ENCODE measurements at regions not wholly inside any gene's neighbourhood (a gene's known extent, or its start where the extent isn't known, plus 50 kb on each side); places are given as distances from the start of the nearest gene placed in this dataset.

DNA sequence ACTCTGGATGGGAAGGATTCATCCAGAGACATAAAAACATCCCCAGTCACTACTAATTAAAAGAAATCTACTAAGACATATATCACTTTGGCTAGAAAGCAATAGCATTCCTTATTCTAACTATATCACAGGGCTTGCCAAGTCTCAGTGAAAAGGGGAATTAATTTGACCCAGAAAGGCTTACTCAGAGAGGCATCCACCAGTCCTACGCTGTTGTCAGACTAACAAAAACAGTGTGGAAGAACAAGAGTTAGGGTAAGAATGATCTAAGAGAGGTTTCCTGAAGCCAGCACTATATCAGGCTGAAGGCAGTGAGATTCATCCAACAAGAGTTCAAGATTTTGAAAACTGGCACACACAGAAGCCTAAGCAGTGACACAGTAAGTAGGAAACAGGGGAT is 126.1 kb downstream of the GDAP2 start:
- no peak for DNase-seq (ENCODE audit: low spot score)

DNA sequence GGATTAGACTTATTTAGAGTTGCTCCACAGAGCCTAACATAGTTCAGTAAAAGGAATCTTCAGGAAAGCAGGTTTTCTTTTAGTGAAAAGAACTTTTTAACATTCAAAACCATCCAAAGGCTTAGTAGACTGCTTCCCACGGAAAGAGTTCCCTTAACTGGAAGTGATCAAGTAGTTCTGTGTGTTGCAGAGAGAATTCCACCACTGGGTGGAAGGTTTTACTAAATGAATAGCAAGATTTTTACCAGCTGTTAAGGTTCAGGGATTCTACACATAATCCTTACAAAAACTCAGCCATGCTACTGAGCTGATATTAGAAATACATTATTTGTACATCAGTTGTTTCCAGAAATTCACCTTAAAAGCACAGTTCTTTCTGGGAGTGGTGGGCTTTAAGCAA is 119.7 kb downstream of the GDAP2 start:
- DNase-seq (ENCODE audit: low spot score), result no peak

DNA sequence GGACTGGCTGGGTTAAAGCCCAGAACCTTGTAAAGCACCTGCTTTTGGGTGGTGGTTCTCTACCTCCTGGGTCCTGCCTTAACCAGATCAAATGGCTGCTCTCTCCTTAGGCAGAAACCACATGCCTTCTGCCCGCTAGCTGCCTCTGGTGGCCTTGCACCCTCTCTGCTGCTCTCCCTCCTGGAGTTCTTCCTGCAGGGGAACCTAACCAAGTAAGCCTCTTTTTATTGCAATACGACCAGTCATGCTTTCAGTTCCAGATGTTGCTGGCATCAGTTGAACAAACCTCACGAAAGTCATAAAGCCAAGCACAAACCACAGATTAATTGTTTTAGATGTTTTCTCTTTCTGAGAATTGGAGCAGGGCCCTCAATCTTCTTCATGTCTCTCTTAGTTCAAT is 118.9 kb downstream of the GDAP2 start:
- no peak for DNase-seq (ENCODE audit: low spot score)

DNA sequence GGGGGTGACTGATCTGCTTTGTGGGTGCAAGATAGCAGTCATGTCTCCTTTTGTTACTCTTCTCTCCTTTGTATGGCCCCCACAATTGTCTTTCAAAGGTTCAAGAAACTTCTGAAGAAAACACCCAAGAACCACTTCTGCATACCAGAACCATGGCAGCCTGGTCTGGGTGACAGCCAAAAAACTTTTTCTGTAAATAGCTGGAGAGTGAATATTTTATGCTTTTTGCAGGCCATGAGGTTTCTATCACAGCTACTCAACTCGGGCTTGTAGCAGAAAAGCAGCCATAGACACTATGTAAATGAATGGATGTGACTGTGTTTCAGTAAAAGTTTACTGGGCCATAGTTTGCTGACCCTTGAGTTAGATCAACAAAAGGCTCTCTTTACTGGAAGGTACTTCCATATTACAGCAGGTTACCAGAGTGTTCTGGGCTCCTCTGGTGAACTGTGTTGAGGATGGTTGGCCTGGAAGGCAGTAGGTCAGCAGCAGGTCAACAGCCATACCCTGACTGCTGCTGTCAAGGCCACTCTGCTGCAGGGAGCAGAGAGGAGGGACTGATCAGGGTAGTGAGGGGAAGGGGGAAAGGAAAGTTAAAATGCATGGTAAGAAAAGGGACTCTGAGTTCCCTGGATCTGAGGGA is 116.4 kb downstream of the GDAP2 start:
- no peak for DNase-seq (ENCODE audit: low spot score)

Data from NAMALWA (cell line).